Mammary epithelial cell (primary cell): ENCODE measurements at regions not wholly inside any gene's neighbourhood (a gene's known extent, or its start where the extent isn't known, plus 50 kb on each side); places are given as distances from the start of the nearest gene placed in this dataset.

Experiments
- CTCF ChIP-seq, 2 donors: IDR thresholded peaks in 1 of 2; conservative IDR thresholded peaks in 1 of 2; 2 replicates each; pipeline ENCODE4 v1.5.1; 2011 to 2012; ENCODE audit warnings: inconsistent platforms in 2 of 2, low read length in 2 of 2, mild to moderate bottlenecking in 2 of 2, control low read depth in 1 of 2, low read depth in 1 of 2; ENCODE audit not compliant: insufficient read depth in 1 of 2; ENCODE audit errors: extremely low read depth in 1 of 2
- EZH2 ChIP-seq: IDR thresholded peaks from 2 replicates; pipeline ENCODE4 v1.6.1; 2012; ENCODE audit warnings: low read length, inconsistent platforms, borderline replicate concordance

GRCh38 chr5:72697622-72698021, 118.8 kb upstream of the TNPO1 start:
- TF ChIP-seq CTCF (conservative IDR thresholded peaks at IDR 0.05 in 1 of 2, IDR thresholded peaks at IDR 0.05 in 1 of 2; ENCODE audit: extremely low read depth in 1 of 2, insufficient read depth in 1 of 2, low read depth in 1 of 2, low read length in 2 of 2) = no peak
- no peak for TF ChIP-seq EZH2
